GM13977 (cell line): ENCODE measurements at regions not wholly inside any gene's neighbourhood (a gene's known extent, or its start where the extent isn't known, plus 50 kb on each side); places are given as distances from the start of the nearest gene placed in this dataset.

ENCODE experiments used
- DNase-seq: peaks from one replicate; pipeline ENCODE4 v3.0.0; 2012; ENCODE audit warnings: low spot score
- in situ Hi-C: fragments of 300-500 bp; cut with MboI; formaldehyde crosslinking; loops from one replicate; pipeline ENCODE4 v1.12.0; 2022; ENCODE audit warnings: low sequenced_read_pairs, low pct_unique_long_range_greater_than_20kb, mixed read lengths, inconsistent platforms; ENCODE audit not compliant: unreplicated experiment
- TF ChIP-seq, protein P1 (sequence below): IDR thresholded peaks from 2 replicates; pipeline ENCODE4 v1.5.1; 2012; ENCODE audit warnings: mild to moderate bottlenecking, control low read depth; ENCODE audit not compliant: insufficient read depth; ENCODE audit errors: extremely low read depth, missing control alignments

DNA sequence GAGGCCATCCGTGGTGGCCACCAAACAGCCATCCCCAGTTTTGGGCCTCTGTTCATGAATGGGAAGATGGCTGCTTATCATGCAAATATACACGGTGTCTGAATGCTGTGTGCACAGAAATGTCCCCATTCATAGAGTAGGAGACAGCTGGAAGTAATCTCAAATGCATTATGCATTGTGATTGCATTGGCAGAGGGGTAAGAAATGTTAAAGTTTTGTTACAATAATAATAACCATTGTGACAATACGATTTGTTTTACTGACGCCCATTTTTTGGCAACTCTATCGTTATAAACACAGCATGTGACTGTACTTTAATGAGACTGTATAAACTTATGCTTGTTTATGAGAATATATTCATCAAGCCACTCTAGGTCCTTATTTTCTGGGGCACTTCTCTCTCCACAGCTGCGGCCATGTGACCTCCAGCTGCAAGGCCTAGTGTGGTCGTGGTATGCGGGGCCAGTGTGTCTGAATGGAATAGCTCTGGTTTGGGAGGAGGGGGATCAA lies 474.3 kb downstream of the VRK1 start:
- in situ Hi-C loops = no loop called here
- no peak for DNase-seq
- TF ChIP-seq, protein P1, sequence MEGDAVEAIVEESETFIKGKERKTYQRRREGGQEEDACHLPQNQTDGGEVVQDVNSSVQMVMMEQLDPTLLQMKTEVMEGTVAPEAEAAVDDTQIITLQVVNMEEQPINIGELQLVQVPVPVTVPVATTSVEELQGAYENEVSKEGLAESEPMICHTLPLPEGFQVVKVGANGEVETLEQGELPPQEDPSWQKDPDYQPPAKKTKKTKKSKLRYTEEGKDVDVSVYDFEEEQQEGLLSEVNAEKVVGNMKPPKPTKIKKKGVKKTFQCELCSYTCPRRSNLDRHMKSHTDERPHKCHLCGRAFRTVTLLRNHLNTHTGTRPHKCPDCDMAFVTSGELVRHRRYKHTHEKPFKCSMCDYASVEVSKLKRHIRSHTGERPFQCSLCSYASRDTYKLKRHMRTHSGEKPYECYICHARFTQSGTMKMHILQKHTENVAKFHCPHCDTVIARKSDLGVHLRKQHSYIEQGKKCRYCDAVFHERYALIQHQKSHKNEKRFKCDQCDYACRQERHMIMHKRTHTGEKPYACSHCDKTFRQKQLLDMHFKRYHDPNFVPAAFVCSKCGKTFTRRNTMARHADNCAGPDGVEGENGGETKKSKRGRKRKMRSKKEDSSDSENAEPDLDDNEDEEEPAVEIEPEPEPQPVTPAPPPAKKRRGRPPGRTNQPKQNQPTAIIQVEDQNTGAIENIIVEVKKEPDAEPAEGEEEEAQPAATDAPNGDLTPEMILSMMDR = no peak

DNA sequence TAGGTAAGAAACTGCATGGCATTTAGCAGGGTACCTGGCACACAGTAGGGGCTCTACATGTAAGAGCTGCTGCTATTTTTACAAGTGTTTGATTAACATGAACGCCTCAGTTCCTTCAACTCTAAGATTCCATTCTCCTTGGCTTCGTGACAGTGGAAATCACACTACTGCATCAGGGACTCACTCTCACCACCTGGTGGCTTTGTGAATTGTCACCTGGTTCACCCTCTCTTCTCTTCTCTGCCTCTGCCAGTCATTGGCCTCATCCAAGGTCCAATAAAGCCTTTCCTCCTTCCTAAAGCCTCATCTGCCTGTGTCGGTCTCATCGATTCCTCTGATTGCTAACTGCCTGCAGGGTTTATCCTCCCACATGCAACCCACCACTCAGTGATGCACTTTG lies 476.4 kb downstream of the VRK1 start:
- TF ChIP-seq, protein P1 = no peak
- in situ Hi-C loops = no loop called here
- DNase-seq = no peak

- no peak for DNase-seq
Measured at GRCh38 chr14:97274626-97275025, 477.4 kb downstream of the VRK1 start.

GRCh38 chr14:97275276-97275675 lies 478.1 kb downstream of the VRK1 start:
- TF ChIP-seq, protein P1 = no peak
- DNase-seq = no peak
- in situ Hi-C loops = no loop called here

More at GRCh38 chr14:97274626-97275025, 477.4 kb downstream of the VRK1 start:
- TF ChIP-seq, protein P1 = no peak
- in situ Hi-C loops = no loop called here

DNA sequence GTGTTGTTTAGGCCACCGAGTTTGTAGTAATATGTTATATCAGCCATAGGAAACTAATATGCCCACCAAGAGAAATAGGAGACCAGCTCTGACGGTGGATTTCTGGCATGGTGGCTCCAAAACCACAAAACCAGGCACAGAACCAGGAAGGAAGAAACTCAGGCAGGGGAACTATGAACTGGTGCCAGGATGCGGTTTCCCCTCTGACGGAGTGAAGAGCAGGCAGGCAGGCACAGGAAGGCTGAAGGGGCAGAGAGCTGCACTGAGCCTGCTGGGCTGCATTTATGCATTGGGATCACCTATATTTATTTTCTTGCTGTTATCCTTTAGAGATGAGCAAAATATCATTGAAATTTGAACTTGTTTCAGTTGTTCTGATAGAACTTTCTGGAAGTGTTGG lies 479.4 kb downstream of the VRK1 start:
- DNase-seq = no peak
- TF ChIP-seq, protein P1 = no peak
- in situ Hi-C loops = no loop called here

GRCh38 chr14:97277711-97278110 lies 480.5 kb downstream of the VRK1 start:
- in situ Hi-C loops = no loop called here
- DNase-seq = no peak
- TF ChIP-seq, protein P1 = no peak

DNA sequence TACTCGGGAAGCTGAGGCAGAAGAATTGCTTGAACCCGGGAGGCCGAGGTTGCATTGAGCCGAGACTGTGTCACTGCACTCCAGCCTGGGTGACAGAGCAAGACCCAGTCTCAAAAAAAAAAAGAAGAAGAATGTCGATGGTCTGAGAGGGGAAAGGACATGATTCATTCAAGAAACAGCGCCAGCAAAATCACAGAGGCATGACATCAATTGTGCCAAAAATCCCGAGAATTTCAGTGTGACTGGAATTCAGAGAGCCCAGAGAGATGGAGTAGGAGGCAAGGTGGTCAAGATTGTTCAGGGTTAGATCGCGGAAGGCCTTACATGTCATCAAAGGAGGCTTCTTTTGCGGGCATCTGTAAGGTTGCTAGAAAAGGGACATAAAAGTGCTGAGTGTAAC lies 483.3 kb downstream of the VRK1 start:
- DNase-seq = no peak
- in situ Hi-C loops = no loop called here
- TF ChIP-seq, protein P1 = no peak
